ENCODE measurements at regions not wholly inside any gene's neighbourhood (a gene's known extent, or its start where the extent isn't known, plus 50 kb on each side); places are given as distances from the start of the nearest gene placed in this dataset.
"Not testable (repeated sequence)": the region's sequence is repeated elsewhere in the genome, so short reads cannot be mapped to it uniquely, and the experiment has no call there.

DNA sequence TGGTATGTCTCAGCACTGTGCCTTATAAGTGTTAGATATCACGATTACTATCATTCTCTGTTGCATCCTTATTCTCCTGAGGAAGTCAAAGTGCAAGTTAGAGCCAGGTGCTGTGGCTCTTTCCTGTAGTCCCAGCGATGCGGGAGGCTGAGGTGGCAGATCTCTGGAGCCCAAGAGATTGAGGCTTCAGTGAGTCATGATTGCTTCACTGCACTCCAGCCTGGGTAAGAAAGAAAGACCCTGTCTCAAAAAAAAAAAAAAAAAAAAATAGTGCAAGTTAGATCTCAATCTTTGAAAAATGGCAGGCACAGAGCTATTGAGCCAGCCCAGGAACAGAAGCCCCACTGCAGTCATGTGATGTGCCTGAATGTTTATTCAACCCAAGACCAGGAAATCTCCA is 147.8 kb upstream of the POGK start:
- no CpG with 5 or more reads among the region's 3 CpGs for WGBS (ENCODE audit: insufficient coverage, insufficient read length)
- Histone ChIP-seq H3K9me3 (ENCODE audit: control insufficient read depth, insufficient read depth, low read length) (no peaks in the 10 kb centered on the region; the same call in 1 of the 2 replicates), H3K4me3 (ENCODE audit: low read length) (no peak overlapping the region), H3K27ac (ENCODE audit: low read length) (no peak overlapping the region), H3K27me3 (ENCODE audit: control insufficient read depth, insufficient read depth, low read length) (no peaks in the 10 kb centered on the region), H3K36me3 (ENCODE audit: control insufficient read depth, insufficient read depth, low read length) (no peaks in the 10 kb centered on the region), H3K4me1 (ENCODE audit: control insufficient read depth, insufficient read depth, low read length) (no peaks in the 10 kb centered on the region)
- DNase-seq (ENCODE audit: low read depth, low spot score), result no peak

DNA sequence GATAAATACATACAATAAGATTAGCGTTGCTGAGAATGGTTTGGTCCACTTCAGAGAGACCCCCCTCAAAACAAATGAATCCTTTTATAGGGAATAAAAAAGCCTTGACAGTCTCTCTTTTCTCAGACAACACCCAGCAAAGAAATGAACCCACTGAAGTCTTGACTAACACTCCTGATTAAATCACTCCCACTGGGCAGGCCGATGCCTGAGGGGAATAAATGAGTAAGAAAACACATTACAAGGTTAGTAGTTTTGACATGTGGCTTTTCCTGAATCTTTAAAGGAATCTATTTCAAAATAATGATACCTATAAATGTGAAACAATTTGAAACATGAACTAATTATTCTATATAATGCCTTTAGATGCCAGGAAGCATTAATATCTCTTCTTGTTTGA is 146.9 kb upstream of the POGK start:
- Histone ChIP-seq H3K4me1 (ENCODE audit: control insufficient read depth, insufficient read depth, low read length) (no peaks in the 10 kb centered on the region), H3K27ac (ENCODE audit: low read length) (no peak overlapping the region), H3K4me3 (ENCODE audit: low read length) (no peak overlapping the region), H3K27me3 (ENCODE audit: control insufficient read depth, insufficient read depth, low read length) (no peaks in the 10 kb centered on the region), H3K36me3 (ENCODE audit: control insufficient read depth, insufficient read depth, low read length) (no peaks in the 10 kb centered on the region), H3K9me3 (ENCODE audit: control insufficient read depth, insufficient read depth, low read length) (no peaks in the 10 kb centered on the region; the same call in 1 of the 2 replicates)
- DNase-seq (ENCODE audit: low read depth, low spot score), result no peak
- WGBS (ENCODE audit: insufficient coverage, insufficient read length), result no CpG with 5 or more reads among the region's 2 CpGs

DNA sequence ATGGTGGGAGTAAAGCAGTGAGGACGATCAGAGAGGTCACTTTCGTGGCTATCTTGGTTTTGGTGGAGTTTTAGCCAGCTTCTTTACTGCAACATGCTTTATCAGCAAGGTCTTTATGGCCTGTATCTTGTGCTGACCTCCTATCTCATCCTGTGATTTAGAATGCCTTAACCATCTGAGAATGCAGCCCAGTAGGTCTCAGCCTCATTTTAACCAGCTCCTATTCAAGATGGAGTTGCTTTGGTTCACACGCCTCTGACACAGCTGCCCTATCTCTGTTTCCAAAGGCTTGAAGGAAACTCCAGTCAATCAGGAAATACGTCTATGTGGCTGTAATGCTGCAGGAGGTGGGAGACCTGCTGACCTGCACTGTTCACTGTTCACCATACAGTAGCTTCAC is 146.1 kb upstream of the POGK start:
- H3K27ac ChIP-seq (ENCODE audit: low read length), result no peak overlapping the region
- no peaks in the 10 kb centered on the region for H3K27me3 ChIP-seq (ENCODE audit: control insufficient read depth, insufficient read depth, low read length)
- H3K4me1 ChIP-seq (ENCODE audit: control insufficient read depth, insufficient read depth, low read length), result no peaks in the 10 kb centered on the region
- H3K4me3 ChIP-seq (ENCODE audit: low read length), result no peak overlapping the region
- no peak for DNase-seq (ENCODE audit: low read depth, low spot score)
- H3K9me3 ChIP-seq (ENCODE audit: control insufficient read depth, insufficient read depth, low read length), result no peaks in the 10 kb centered on the region; the same call in 1 of the 2 replicates
- no peaks in the 10 kb centered on the region for H3K36me3 ChIP-seq (ENCODE audit: control insufficient read depth, insufficient read depth, low read length)
- WGBS (ENCODE audit: insufficient coverage, insufficient read length), result no CpG with 5 or more reads among the region's 4 CpGs

DNA sequence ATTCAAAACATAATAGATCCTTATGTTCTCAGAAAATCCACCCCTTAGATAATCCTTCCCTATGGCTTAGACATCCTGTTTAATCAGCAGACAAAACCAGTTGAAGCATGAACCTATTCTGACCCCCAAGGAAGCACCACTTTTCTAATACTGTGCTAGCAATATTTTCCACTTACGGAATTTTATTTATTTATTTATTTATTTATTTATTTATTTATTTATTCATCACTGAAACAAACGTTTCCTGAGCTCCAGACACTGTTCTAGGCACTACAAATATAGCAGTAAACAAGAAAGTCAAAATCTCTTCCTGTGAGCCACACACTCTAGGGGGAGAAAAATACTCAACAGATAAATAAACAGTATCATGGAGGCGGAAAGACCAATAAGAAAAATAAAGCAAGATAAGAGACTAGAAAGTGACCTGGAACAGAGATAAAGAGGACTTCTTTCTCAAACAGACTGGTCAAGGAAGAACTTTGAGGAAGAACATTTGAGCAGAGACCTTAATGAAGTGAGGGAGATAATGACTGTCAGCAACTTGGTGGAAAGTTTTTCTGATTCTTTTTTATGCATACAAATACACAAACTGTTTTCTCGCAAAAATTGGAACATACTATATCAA is 145.5 kb upstream of the POGK start:
- Histone ChIP-seq H3K27ac (ENCODE audit: low read length) (no peak overlapping the region), H3K36me3 (ENCODE audit: control insufficient read depth, insufficient read depth, low read length) (no peaks in the 10 kb centered on the region), H3K9me3 (ENCODE audit: control insufficient read depth, insufficient read depth, low read length) (no peaks in the 10 kb centered on the region; the same call in 1 of the 2 replicates), H3K4me3 (ENCODE audit: low read length) (no peak overlapping the region), H3K4me1 (ENCODE audit: control insufficient read depth, insufficient read depth, low read length) (no peaks in the 10 kb centered on the region), H3K27me3 (ENCODE audit: control insufficient read depth, insufficient read depth, low read length) (no peaks in the 10 kb centered on the region)
- DNase-seq (ENCODE audit: low read depth, low spot score), result no peak
- WGBS (ENCODE audit: insufficient coverage, insufficient read length), result no CpG with 5 or more reads among the region's 4 CpGs

DNA sequence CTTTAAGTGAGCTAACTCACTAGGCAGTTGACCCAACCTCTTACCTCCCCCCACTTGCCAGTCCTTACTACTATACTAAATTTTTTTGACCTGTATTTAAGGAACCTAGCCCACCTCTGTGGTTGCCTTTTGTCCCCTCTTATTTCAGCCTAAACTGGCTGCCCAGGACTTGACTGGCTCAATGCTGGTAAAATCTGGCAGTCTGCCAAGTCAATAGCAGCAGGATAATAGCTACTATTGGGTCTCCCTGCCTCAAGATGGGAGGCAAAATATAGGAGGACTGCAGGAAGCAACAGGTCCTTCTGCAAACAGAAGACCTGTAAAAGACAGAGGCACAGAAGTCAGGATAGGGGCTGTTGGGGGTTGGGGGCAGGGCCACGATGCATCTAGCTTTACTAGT is 144.2 kb upstream of the POGK start:
- no peak overlapping the region for H3K27ac ChIP-seq (ENCODE audit: low read length)
- no peak overlapping the region for H3K4me3 ChIP-seq (ENCODE audit: low read length)
- H3K36me3 ChIP-seq (ENCODE audit: control insufficient read depth, insufficient read depth, low read length), result no peaks in the 10 kb centered on the region
- no peaks in the 10 kb centered on the region; the same call in 1 of the 2 replicates for H3K9me3 ChIP-seq (ENCODE audit: control insufficient read depth, insufficient read depth, low read length)
- no peaks in the 10 kb centered on the region for H3K27me3 ChIP-seq (ENCODE audit: control insufficient read depth, insufficient read depth, low read length)
- no CpG with 5 or more reads among the region's 1 CpG for WGBS (ENCODE audit: insufficient coverage, insufficient read length)
- no peak for DNase-seq (ENCODE audit: low read depth, low spot score)
- H3K4me1 ChIP-seq (ENCODE audit: control insufficient read depth, insufficient read depth, low read length), result no peaks in the 10 kb centered on the region

DNA sequence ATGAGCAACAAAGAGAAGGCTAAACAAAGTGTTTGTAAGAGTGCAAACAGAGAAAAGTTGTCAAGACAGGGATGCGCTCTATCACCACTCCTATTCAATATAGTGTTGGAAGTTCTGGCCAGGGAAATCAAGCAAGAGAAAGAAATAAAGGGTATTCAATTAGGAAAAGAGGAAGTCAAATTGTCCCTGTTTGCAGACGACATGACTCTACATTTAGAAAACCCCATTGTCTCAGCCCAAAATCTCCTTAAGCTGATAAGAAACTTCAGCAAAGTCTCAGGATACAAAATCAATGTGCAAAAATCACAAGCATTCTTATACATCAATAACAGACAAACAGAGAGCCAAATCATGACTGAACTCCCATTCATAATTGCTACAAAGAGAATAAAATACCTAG is 143.4 kb upstream of the POGK start:
- not testable (repeated sequence) for H3K36me3 ChIP-seq (ENCODE audit: control insufficient read depth, insufficient read depth, low read length)
- no CpG with 5 or more reads among the region's 2 CpGs for WGBS (ENCODE audit: insufficient coverage, insufficient read length)

DNA sequence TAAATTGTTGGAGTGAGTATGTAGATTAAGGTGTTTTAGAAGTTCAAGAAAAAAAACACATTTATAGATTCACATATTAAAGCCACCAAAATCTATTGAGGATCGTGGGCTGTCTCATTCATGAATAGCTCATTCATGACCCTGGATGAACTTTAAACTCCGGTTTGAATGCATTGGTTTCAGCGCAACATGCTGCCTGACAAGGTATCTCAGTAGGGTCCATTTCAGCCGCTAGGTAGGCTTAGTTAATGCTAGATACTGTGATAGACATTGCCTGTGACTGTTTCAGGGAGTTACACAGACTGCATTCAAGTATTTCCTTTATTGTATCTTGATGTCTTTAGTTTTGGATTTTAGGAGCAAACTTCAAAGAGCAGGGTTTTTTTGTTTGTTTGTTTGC is 140.5 kb upstream of the POGK start:
- no peaks in the 10 kb centered on the region for H3K27me3 ChIP-seq (ENCODE audit: control insufficient read depth, insufficient read depth, low read length)
- no peak overlapping the region for H3K4me3 ChIP-seq (ENCODE audit: low read length)
- no peaks in the 10 kb centered on the region for H3K4me1 ChIP-seq (ENCODE audit: control insufficient read depth, insufficient read depth, low read length)
- no peak overlapping the region for H3K27ac ChIP-seq (ENCODE audit: low read length)
- no peak for DNase-seq (ENCODE audit: low read depth, low spot score)
- H3K9me3 ChIP-seq (ENCODE audit: control insufficient read depth, insufficient read depth, low read length), result no peaks in the 10 kb centered on the region; the same call in 1 of the 2 replicates
- no peaks in the 10 kb centered on the region for H3K36me3 ChIP-seq (ENCODE audit: control insufficient read depth, insufficient read depth, low read length)
- WGBS (ENCODE audit: insufficient coverage, insufficient read length), result no CpG with 5 or more reads among the region's 4 CpGs

More for the DNA sequence above, 143.4 kb upstream of the POGK start:
- H3K27me3 ChIP-seq (ENCODE audit: control insufficient read depth, insufficient read depth, low read length); H3K27ac ChIP-seq (ENCODE audit: low read length); H3K9me3 ChIP-seq (ENCODE audit: control insufficient read depth, insufficient read depth, low read length); DNase-seq (ENCODE audit: low read depth, low spot score); H3K4me3 ChIP-seq (ENCODE audit: low read length); H3K4me1 ChIP-seq (ENCODE audit: control insufficient read depth, insufficient read depth, low read length): not testable (repeated sequence)

DNA sequence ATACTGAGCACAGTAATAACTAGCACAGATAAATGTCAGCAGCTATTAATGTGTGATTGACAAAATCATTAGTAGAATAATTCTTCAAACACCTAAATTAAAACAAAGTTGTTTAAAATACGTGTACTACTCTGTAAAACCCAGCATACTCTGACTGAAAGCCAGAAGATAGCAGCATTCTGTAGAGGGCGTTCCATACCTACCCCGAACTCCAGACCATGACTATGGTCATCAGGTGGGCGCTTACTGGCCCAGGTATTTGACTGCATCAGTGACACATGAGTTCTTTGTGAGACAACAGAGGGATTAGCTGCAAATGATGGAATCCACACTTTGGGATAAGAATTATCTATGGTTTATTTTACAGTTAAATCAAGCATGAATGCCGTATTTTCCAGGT is 139.7 kb upstream of the POGK start:
- Histone ChIP-seq H3K36me3 (ENCODE audit: control insufficient read depth, insufficient read depth, low read length) (no peaks in the 10 kb centered on the region), H3K4me3 (ENCODE audit: low read length) (no peak overlapping the region), H3K9me3 (ENCODE audit: control insufficient read depth, insufficient read depth, low read length) (no peaks in the 10 kb centered on the region), H3K4me1 (ENCODE audit: control insufficient read depth, insufficient read depth, low read length) (no peaks in the 10 kb centered on the region), H3K27ac (ENCODE audit: low read length) (no peak overlapping the region), H3K27me3 (ENCODE audit: control insufficient read depth, insufficient read depth, low read length) (no peaks in the 10 kb centered on the region)
- no peak for DNase-seq (ENCODE audit: low read depth, low spot score)
- no CpG with 5 or more reads among the region's 5 CpGs for WGBS (ENCODE audit: insufficient coverage, insufficient read length)

DNA sequence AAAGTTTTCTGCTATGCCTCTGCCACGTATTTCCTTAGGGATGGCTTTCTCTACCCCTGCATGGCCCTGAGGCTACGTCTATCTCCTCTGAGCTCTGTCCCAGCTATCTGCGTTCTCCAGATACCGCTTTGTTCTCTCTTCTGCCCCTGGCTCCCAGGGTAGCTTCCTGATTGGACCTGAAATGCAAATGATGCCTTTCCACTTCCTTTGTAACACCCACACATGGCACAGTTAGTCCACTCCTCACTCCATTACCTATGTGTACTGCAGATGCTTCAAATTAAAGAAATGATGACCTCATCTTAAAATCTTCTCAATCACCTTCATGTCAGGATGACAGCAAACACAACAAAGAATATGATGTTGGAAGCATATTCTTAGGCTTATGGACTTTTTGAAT is 138.6 kb upstream of the POGK start:
- no peaks in the 10 kb centered on the region for H3K9me3 ChIP-seq (ENCODE audit: control insufficient read depth, insufficient read depth, low read length)
- no peaks in the 10 kb centered on the region for H3K36me3 ChIP-seq (ENCODE audit: control insufficient read depth, insufficient read depth, low read length)
- DNase-seq (ENCODE audit: low read depth, low spot score), result no peak
- no peaks in the 10 kb centered on the region for H3K4me1 ChIP-seq (ENCODE audit: control insufficient read depth, insufficient read depth, low read length)
- H3K27ac ChIP-seq (ENCODE audit: low read length), result no peak overlapping the region
- no CpG with 5 or more reads among the region's 4 CpGs for WGBS (ENCODE audit: insufficient coverage, insufficient read length)
- no peaks in the 10 kb centered on the region for H3K27me3 ChIP-seq (ENCODE audit: control insufficient read depth, insufficient read depth, low read length)
- H3K4me3 ChIP-seq (ENCODE audit: low read length), result no peak overlapping the region

DNA sequence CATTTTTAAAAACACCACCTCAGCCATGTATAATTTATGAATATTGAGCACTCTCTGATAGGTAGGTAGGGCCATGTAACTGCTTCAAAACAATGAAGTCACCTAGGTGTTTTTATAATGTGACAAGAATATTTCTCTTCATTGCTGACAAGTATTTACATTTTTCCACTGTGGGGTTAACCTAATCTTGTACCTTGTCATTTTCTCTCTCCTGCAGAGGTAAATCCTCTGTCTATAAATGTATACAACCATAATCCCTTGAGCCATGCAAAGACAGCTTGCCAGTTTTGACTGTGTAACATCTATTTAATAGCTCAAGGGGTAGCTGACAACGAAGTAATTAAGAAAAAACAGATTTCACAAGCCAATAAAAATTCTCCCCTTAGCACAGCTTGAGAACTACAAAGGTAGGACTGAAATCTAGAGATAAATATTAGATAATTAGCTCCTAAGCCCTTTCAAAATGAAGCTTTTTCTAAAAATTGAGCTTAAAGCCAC is 137.6 kb upstream of the POGK start:
- Histone ChIP-seq H3K9me3 (ENCODE audit: control insufficient read depth, insufficient read depth, low read length) (no peaks in the 10 kb centered on the region), H3K4me3 (ENCODE audit: low read length) (no peak overlapping the region), H3K36me3 (ENCODE audit: control insufficient read depth, insufficient read depth, low read length) (no peaks in the 10 kb centered on the region), H3K4me1 (ENCODE audit: control insufficient read depth, insufficient read depth, low read length) (no peaks in the 10 kb centered on the region), H3K27ac (ENCODE audit: low read length) (no peak overlapping the region), H3K27me3 (ENCODE audit: control insufficient read depth, insufficient read depth, low read length) (no peaks in the 10 kb centered on the region)
- no peak for DNase-seq (ENCODE audit: low read depth, low spot score)
- WGBS (ENCODE audit: insufficient coverage, insufficient read length), result no CpG with 5 or more reads among the region's 1 CpG

DNA sequence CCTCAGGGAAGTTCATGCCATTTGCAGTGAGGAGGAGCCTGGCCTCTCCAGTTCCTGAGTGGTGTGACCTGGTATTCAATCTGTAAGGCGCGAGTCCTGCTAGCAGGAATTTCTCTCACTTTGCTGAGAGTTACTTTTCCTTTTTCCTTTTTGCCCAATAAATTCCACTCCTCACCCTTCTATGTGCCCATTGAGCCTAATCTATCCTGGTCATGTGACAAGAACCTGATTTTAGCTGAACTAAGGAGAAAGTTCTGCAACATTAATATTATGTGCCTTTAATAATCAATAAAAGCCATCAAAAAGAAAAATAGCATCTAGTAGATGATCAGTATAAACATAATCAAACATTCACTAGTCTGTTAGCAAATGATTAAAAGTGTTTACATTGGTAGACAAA is 136.1 kb upstream of the POGK start:
- Histone ChIP-seq H3K27me3 (ENCODE audit: control insufficient read depth, insufficient read depth, low read length) (no peaks in the 10 kb centered on the region), H3K36me3 (ENCODE audit: control insufficient read depth, insufficient read depth, low read length) (no peaks in the 10 kb centered on the region), H3K27ac (ENCODE audit: low read length) (no peak overlapping the region), H3K9me3 (ENCODE audit: control insufficient read depth, insufficient read depth, low read length) (no peaks in the 10 kb centered on the region), H3K4me1 (ENCODE audit: control insufficient read depth, insufficient read depth, low read length) (no peaks in the 10 kb centered on the region), H3K4me3 (ENCODE audit: low read length) (no peak overlapping the region)
- no peak for DNase-seq (ENCODE audit: low read depth, low spot score)
- WGBS (ENCODE audit: insufficient coverage, insufficient read length), result no CpG with 5 or more reads among the region's 2 CpGs
